Suprapubic skin (tissue), 4 donors: ENCODE measurements at regions not wholly inside any gene's neighbourhood (a gene's known extent, or its start where the extent isn't known, plus 50 kb on each side); places are given as distances from the start of the nearest gene placed in this dataset.

Experiments used
- DNase-seq, 2 donors: peaks; one replicate each; pipeline ENCODE4 v3.0.0-alpha.2; 2019; ENCODE audit warnings: low spot score in 2 of 2
- H3K27ac ChIP-seq: fragments of 200-600 bp; sonication (generic); one replicate; pipeline ENCODE4 v1.5.1; 2019
- H3K27me3 ChIP-seq: fragments of 200-600 bp; sonication (generic); one replicate; pipeline ENCODE4 v1.5.1; 2019
- H3K36me3 ChIP-seq: fragments of 200-600 bp; sonication (generic); one replicate; pipeline ENCODE4 v1.5.1; 2019
- H3K4me1 ChIP-seq: fragments of 200-600 bp; sonication (generic); one replicate; pipeline ENCODE4 v1.5.1; 2019
- H3K4me3 ChIP-seq: fragments of 200-600 bp; sonication (generic); one replicate; pipeline ENCODE4 v1.5.1; 2019; ENCODE audit warnings: mild to moderate bottlenecking
- H3K9me3 ChIP-seq: fragments of 200-600 bp; sonication (generic); one replicate; pipeline ENCODE4 v1.5.1; 2019
- EP300 ChIP-seq: sonication (generic); formaldehyde crosslinking; IDR thresholded peaks from one replicate; pipeline ENCODE4 v1.6.1; 2017; ENCODE audit warnings: antibody characterized with exemption
- POLR2A ChIP-seq, 2 donors: fragments of 450-650 bp; IDR thresholded peaks; one replicate each; pipeline ENCODE4 v1.6.1; 2017; ENCODE audit warnings: antibody characterized with exemption in 2 of 2, mild to moderate bottlenecking in 2 of 2, moderate library complexity in 2 of 2
- POLR2AphosphoS5 ChIP-seq, 3 donors: sonication (generic); formaldehyde crosslinking; IDR thresholded peaks; one replicate each; pipeline ENCODE4 v1.6.1; 2017; ENCODE audit warnings: antibody characterized with exemption in 3 of 3
- WGBS: methylation state at CpG from one replicate; pipeline ENCODE4 v1.1.5; 2018; 5-methylcytosine and 5-hydroxymethylcytosine counted together
- TF ChIP-seq, protein P1 (sequence below), 2 donors: fragments of 200-600 bp in 1 of 2; fragments of 450-650 bp in 1 of 2; sonication (generic) in 1 of 2; IDR thresholded peaks; one replicate each; pipeline ENCODE4 v1.5.1; 2016 to 2019; ENCODE audit warnings: antibody characterized with exemption in 2 of 2, mild to moderate bottlenecking in 1 of 2, moderate library complexity in 1 of 2

DNA sequence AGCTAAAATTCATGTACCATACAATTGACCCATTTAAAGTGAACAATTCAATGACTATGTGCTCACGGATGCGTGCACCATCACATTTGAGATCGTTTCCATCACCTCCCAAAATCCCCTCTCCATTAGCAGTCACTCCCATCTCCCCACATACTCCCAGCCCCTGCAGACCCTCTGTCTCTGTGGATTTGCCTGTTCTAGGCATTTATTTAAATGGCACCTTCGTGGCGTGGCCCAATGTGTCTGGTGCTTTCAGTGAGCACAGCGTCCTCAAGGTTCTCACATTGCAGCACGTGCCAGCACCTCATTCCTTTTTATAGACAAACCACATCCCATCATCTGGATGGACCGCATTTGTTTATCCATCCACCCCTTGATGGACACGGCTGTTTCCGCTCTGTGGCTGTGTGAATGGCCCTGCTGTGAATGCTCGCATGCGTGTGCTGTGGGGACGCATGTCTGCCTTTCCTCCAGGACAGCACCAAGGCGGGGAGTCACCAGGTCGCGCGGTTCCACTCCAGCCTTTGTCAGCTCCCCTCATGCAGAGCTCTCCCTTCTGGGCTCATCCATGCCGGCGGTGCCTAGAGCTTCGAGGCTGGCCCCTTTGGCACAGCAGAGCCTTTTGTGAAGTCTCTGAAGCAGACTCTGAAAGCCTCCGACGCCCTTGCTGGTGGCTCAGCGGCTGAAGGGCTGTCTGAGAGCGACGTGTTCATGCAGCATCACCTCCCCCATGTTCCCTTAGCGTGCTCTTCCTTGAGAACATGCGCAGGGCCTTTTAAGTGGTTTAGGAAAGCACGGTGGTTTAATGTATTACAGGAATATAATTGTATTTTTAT lies 184.4 kb downstream of the KIF26A start:
- H3K27me3 ChIP-seq: peaks cover 48% of the 10 kb centered on the region

DNA sequence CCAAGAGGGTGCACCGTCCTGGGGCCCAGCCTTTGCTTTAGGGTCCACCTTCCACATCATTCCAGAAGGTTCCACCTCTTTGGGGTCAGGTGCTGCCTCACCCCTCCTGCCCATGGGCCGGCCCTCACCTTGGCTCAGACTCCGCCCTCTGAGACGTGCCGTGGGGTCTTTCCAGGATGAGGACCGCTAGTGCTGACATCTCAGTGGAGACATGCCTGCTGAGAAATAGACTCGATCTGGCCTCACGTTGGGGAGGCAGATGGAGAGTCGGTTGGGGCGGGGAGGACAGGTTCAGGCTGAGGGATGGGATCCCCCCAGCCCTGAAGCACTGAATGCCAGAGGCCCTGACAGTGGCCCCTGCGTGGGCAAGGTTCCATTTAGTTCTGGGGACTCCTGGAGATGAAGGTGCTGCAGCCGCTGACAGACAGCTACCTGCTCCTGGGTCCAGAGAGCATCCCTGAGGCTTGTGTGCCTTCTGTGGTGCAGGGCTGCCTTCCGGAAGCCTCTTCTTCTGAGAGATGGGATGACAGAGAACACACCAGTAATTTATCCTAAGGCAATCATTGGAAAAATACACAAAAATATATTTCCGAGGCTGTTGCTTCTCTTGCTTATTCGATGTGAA lies 185.3 kb downstream of the KIF26A start:
- peak in 1 of 2 donors; percentile 67 for DNase-seq
- Histone ChIP-seq H3K27ac (no peak overlapping the region), H3K27me3 (peaks cover 39% of the 10 kb centered on the region), H3K4me3 (no peak overlapping the region), H3K4me1 (no peaks in the 10 kb centered on the region), H3K36me3 (no peaks in the 10 kb centered on the region), H3K9me3 (no peaks in the 10 kb centered on the region)
- WGBS: 78% methylated on average over 10 of the region's 15 CpGs
- TF ChIP-seq EP300 (no peak), POLR2A (IDR thresholded peaks at IDR 0.05) (no peak), POLR2AphosphoS5 (IDR thresholded peaks at IDR 0.05) (no peak)

More for the DNA sequence above, 184.4 kb downstream of the KIF26A start:
- WGBS: 73% methylated on average over 28 of the region's 28 CpGs
- Histone ChIP-seq H3K9me3 (no peaks in the 10 kb centered on the region), H3K27ac (no peak overlapping the region), H3K4me3 (no peak overlapping the region), H3K4me1 (no peaks in the 10 kb centered on the region), H3K36me3 (no peaks in the 10 kb centered on the region)
- TF ChIP-seq POLR2A (IDR thresholded peaks at IDR 0.05): no peak
- TF ChIP-seq POLR2AphosphoS5 (IDR thresholded peaks at IDR 0.05): no peak
- TF ChIP-seq EP300: no peak
- TF ChIP-seq, protein P1, sequence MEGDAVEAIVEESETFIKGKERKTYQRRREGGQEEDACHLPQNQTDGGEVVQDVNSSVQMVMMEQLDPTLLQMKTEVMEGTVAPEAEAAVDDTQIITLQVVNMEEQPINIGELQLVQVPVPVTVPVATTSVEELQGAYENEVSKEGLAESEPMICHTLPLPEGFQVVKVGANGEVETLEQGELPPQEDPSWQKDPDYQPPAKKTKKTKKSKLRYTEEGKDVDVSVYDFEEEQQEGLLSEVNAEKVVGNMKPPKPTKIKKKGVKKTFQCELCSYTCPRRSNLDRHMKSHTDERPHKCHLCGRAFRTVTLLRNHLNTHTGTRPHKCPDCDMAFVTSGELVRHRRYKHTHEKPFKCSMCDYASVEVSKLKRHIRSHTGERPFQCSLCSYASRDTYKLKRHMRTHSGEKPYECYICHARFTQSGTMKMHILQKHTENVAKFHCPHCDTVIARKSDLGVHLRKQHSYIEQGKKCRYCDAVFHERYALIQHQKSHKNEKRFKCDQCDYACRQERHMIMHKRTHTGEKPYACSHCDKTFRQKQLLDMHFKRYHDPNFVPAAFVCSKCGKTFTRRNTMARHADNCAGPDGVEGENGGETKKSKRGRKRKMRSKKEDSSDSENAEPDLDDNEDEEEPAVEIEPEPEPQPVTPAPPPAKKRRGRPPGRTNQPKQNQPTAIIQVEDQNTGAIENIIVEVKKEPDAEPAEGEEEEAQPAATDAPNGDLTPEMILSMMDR (IDR thresholded peaks at IDR 0.05): no peak
- DNase-seq: peak in 1 of 2 donors; percentile 54

DNA sequence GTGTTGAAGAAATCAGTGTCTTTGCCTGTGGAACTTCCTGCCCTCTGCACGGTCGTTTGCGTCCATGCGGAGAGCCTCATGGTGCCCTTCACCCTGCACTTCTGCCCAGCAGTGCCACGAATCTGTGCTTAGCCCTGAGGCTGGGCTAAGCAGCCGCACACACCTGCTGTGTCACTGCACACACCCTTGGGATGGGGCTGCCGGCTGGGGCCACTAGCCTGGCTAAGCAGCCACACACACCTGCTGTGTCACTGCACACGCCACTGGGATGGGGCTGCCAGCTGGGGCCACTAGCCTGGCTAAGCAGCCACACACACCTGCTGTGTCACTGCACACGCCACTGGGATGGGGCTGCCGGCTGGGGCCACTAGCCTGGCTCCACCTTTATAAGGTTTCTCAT lies 188.5 kb downstream of the KIF26A start:
- Histone ChIP-seq H3K27me3 (peaks cover 16% of the 10 kb centered on the region), H3K9me3 (no peaks in the 10 kb centered on the region), H3K4me3 (no peak overlapping the region), H3K4me1 (no peaks in the 10 kb centered on the region), H3K27ac (no peak overlapping the region), H3K36me3 (no peaks in the 10 kb centered on the region)
- TF ChIP-seq POLR2AphosphoS5 (IDR thresholded peaks at IDR 0.05) (no peak), EP300 (no peak), POLR2A (IDR thresholded peaks at IDR 0.05) (no peak)
- TF ChIP-seq, protein P1 (IDR thresholded peaks at IDR 0.05): no peak
- no peak for DNase-seq
- 78% methylated on average over 7 of the region's 10 CpGs for WGBS

- Histone ChIP-seq H3K36me3 (no peaks in the 10 kb centered on the region), H3K27ac (no peak overlapping the region), H3K9me3 (no peaks in the 10 kb centered on the region), H3K4me3 (no peak overlapping the region), H3K4me1 (no peaks in the 10 kb centered on the region), H3K27me3 (peaks cover 13% of the 10 kb centered on the region)
- peak in 1 of 2 donors; percentile 58 for DNase-seq
- 86% methylated on average over 5 of the region's 5 CpGs for WGBS
- TF ChIP-seq EP300: no peak
These were observed 190.2 kb downstream of the KIF26A start for GRCh38 chr14:104328607-104329006.

GRCh38 chr14:104329793-104330192 lies 191.4 kb downstream of the KIF26A start:
- WGBS: 97% methylated on average over 1 of the region's 1 CpG
- no peaks in the 10 kb centered on the region for H3K36me3 ChIP-seq
- peaks cover 19% of the 10 kb centered on the region for H3K27me3 ChIP-seq
- no peak for DNase-seq
- H3K4me1 ChIP-seq: no peaks in the 10 kb centered on the region
- no peaks in the 10 kb centered on the region for H3K9me3 ChIP-seq
- no peak overlapping the region for H3K4me3 ChIP-seq
- no peak overlapping the region for H3K27ac ChIP-seq
- TF ChIP-seq POLR2A (IDR thresholded peaks at IDR 0.05) (no peak), POLR2AphosphoS5 (IDR thresholded peaks at IDR 0.05) (no peak), EP300 (no peak)
- TF ChIP-seq, protein P1 (IDR thresholded peaks at IDR 0.05): no peak

DNA sequence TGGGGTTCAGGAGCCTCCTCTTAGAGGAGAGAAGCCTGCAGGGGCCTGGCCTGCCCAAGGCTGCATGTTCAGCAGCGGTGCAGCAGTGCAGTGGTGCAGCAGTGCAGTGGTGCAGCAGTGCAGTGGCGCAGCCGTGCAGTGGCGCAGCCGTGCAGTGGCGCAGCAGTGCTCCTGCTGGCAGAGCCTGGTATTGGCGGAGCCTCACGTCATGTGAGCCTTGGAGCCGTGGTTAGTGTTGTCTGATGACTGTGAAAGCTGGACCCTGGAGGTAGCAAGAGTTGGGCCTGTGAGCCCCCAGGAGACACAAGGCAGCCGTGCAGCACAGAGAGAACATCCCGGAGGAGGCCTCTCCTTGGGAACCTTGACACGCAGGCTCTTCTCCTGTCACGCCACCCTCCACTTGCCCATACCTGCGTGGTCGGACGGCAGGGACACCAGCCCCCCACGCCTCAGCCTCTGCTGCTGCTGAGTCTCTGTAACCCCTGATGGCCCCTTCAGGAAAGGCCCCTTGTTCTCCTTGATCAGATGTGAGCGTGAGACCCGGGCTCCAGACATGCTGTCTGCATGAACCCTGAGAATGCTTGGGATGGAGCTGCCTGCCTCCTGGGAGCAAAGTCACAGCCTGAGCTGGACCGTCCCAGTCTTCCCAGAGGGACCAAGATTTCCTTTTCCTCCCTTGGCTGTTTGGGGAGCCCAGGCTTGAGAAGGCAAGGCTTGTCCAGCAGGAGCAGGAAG lies 193.7 kb downstream of the KIF26A start:
- H3K27ac ChIP-seq: no peak overlapping the region

More for the DNA sequence above, 193.7 kb downstream of the KIF26A start:
- Histone ChIP-seq H3K27me3 (peaks cover 20% of the 10 kb centered on the region), H3K9me3 (no peaks in the 10 kb centered on the region), H3K4me1 (no peaks in the 10 kb centered on the region), H3K36me3 (no peaks in the 10 kb centered on the region), H3K4me3 (no peak overlapping the region)
- TF ChIP-seq POLR2AphosphoS5 (IDR thresholded peaks at IDR 0.05): no peak
- no peak for TF ChIP-seq POLR2A (IDR thresholded peaks at IDR 0.05)
- TF ChIP-seq, protein P1 (IDR thresholded peaks at IDR 0.05): no peak
- TF ChIP-seq EP300: no peak
- WGBS: 93% methylated on average over 11 of the region's 20 CpGs
- no peak for DNase-seq
